HG03575 (cell line): ENCODE measurements at regions not wholly inside any gene's neighbourhood (a gene's known extent, or its start where the extent isn't known, plus 50 kb on each side); places are given as distances from the start of the nearest gene placed in this dataset.

Experiments
- ATAC-seq: cut with Tn5 transposase; IDR thresholded peaks from one replicate; pipeline ENCODE4 v1.9.1; 2021; ENCODE audit not compliant: unreplicated experiment, insufficient number of reproducible peaks, low FRiP score; ENCODE audit errors: extremely low read depth

- no peak for ATAC-seq
Measured at GRCh38 chr6:150791717-150792116, 73.8 kb upstream of the MTHFD1L start.

GRCh38 chr6:150797949-150798348, 67.6 kb upstream of the MTHFD1L start:
- ATAC-seq, result no peak

GRCh38 chr6:150799276-150799805, 66.2 kb upstream of the MTHFD1L start:
- no peak for ATAC-seq

GRCh38 chr6:150800674-150801314, 64.7 kb upstream of the MTHFD1L start:
- no peak for ATAC-seq

GRCh38 chr6:150806790-150807189, 58.7 kb upstream of the MTHFD1L start:
- ATAC-seq, result no peak

GRCh38 chr6:150813319-150813992, 52.0 kb upstream of the MTHFD1L start:
- ATAC-seq, result no peak

GRCh38 chr6:150813993-150814359, 51.5 kb upstream of the MTHFD1L start:
- ATAC-seq, result no peak
